Prostate gland (tissue), 2 donors: ENCODE measurements at regions not wholly inside any gene's neighbourhood (a gene's known extent, or its start where the extent isn't known, plus 50 kb on each side); places are given as distances from the start of the nearest gene placed in this dataset.
"Not testable (repeated sequence)": the region's sequence is repeated elsewhere in the genome, so short reads cannot be mapped to it uniquely, and the experiment has no call there.

ENCODE experiments used
- DNase-seq: peaks from one replicate; pipeline ENCODE4 v3.0.0-alpha.2; 2019; ENCODE audit warnings: low spot score
- H3K27ac ChIP-seq, 2 donors: fragments of 200-600 bp; sonication (generic); 2 replicates each; pipeline ENCODE4 v1.5.1; 2017 to 2019
- H3K27me3 ChIP-seq: fragments of 200-600 bp; sonication (generic); replicated peaks from 2 replicates; pipeline ENCODE4 v1.5.1; 2019; ENCODE audit not compliant: insufficient read depth
- H3K36me3 ChIP-seq, 2 donors: fragments of 200-600 bp; sonication (generic); 1 replicate in 1 of 2; 2 replicates in 1 of 2; pipeline versions ENCODE4 v1.5.1 to v1.8.1; 2017 to 2019
- H3K4me1 ChIP-seq: fragments of 200-600 bp; sonication (generic); replicated peaks from 2 replicates; pipeline ENCODE4 v1.5.1; 2019
- H3K4me3 ChIP-seq, 2 donors: fragments of 200-600 bp; sonication (generic); 2 replicates each; pipeline ENCODE4 v1.5.1; 2017 to 2019
- H3K9me3 ChIP-seq: fragments of 200-600 bp; sonication (generic); 2 replicates; pipeline ENCODE4 v1.5.1; 2017
- POLR2A ChIP-seq: fragments of 450-650 bp; IDR thresholded peaks from one replicate; pipeline ENCODE4 v1.6.1; 2016; ENCODE audit warnings: antibody characterized with exemption, mild to moderate bottlenecking
- POLR2AphosphoS5 ChIP-seq: sonication (generic); formaldehyde crosslinking; IDR thresholded peaks from one replicate; pipeline ENCODE4 v1.6.1; 2017; ENCODE audit warnings: antibody characterized with exemption
- WGBS: methylation state at CpG from one replicate; pipeline ENCODE4 v1.1.5; 2018; 5-methylcytosine and 5-hydroxymethylcytosine counted together
- intact Hi-C: fragments of 100-400 bp; cut with DNase I; formaldehyde crosslinking; loops from one replicate; pipeline ENCODE4 v1.14.2; 2022
- TF ChIP-seq, protein P1 (sequence below), 4 experiments: fragments of 200-600 bp in 2 of 4; fragments of 450-650 bp in 2 of 4; sonication (generic) in 2 of 4; IDR thresholded peaks; 1 replicate in 3 of 4; 2 replicates in 1 of 4; pipeline ENCODE4 v1.5.1; 2016 to 2019; ENCODE audit warnings: antibody characterized with exemption in 4 of 4, mild to moderate bottlenecking in 2 of 4, moderate library complexity in 2 of 4

DNA sequence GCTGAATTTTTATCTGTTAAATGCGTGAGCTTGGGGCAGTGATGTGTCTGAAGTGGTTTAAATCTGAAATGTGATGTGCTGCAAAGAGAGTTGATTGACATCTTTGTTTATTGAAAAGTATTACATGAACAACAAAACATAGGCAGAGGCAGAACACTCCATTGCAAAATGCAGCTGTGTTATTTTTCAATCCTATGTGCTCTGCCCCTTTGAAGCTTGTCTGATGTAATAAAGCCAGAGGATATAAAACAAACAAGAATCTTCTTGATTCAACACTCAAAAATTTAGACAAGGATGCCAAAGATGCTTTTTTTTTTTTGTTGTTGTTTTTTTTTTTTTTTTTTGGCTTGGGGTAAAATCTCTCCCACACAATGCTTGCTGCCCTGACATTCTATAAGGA is 482.4 kb upstream of the MMS22L start:
- no peaks in the 10 kb centered on the region for H3K36me3 ChIP-seq
- no peaks in the 10 kb centered on the region for H3K4me1 ChIP-seq
- H3K4me3 ChIP-seq: no peak overlapping the region
- TF ChIP-seq POLR2AphosphoS5 (no peak), POLR2A (no peak)
- TF ChIP-seq, protein P1, sequence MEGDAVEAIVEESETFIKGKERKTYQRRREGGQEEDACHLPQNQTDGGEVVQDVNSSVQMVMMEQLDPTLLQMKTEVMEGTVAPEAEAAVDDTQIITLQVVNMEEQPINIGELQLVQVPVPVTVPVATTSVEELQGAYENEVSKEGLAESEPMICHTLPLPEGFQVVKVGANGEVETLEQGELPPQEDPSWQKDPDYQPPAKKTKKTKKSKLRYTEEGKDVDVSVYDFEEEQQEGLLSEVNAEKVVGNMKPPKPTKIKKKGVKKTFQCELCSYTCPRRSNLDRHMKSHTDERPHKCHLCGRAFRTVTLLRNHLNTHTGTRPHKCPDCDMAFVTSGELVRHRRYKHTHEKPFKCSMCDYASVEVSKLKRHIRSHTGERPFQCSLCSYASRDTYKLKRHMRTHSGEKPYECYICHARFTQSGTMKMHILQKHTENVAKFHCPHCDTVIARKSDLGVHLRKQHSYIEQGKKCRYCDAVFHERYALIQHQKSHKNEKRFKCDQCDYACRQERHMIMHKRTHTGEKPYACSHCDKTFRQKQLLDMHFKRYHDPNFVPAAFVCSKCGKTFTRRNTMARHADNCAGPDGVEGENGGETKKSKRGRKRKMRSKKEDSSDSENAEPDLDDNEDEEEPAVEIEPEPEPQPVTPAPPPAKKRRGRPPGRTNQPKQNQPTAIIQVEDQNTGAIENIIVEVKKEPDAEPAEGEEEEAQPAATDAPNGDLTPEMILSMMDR (IDR thresholded peaks at IDR 0.05): no peak
- DNase-seq: no peak
- H3K9me3 ChIP-seq: no peaks in the 10 kb centered on the region
- 67% methylated on average over 1 of the region's 1 CpG for WGBS
- intact Hi-C loops: no loop called here
- no peaks in the 10 kb centered on the region for H3K27me3 ChIP-seq
- no peak overlapping the region for H3K27ac ChIP-seq

DNA sequence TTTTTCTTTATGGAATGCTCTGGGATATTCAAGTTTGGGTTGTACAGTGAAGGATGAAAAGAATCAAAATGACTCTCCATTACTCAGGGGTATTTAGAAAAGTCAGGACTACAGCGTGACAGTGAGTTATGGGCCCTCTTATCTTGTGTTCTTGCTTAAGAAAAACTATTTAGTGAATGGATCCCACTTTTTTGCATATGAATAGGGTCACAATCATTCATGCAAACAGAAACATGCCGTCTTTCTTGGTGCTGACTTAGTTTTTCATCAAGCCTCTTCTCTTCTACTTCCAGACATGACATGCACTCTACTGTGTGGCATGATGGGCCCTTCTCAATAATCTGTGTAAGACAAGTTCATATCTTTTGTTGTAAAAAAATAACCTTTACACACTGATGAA is 488.4 kb upstream of the MMS22L start:
- Histone ChIP-seq H3K36me3 (no peaks in the 10 kb centered on the region), H3K4me3 (no peak overlapping the region), H3K27me3 (no peaks in the 10 kb centered on the region), H3K27ac (no peak overlapping the region), H3K9me3 (no peaks in the 10 kb centered on the region), H3K4me1 (no peaks in the 10 kb centered on the region)
- WGBS: 46% methylated on average over 2 of the region's 2 CpGs
- DNase-seq: no peak
- intact Hi-C loops: no loop called here
- TF ChIP-seq POLR2AphosphoS5: no peak
- TF ChIP-seq, protein P1 (IDR thresholded peaks at IDR 0.05): no peak

DNA sequence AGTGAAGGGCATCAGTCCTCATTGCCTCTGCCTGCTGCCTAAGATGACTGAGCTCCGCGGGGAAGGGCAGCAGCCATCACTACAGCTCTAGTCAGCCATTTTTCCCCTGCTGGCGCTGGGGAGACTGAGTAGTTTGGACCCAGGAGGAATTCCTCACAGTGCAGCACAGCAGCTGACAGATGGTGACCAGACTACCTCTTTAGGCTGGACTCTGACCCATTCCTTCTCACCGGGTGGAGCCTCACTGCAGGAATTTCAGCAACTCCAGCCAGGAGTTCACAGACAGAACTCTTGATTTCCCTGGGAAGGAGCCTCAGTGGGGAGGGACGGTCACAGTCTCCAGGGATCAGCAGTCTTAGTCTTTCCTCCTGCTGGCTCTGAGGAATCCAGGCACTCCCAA is 492.0 kb upstream of the MMS22L start:
- TF ChIP-seq POLR2AphosphoS5 (no peak), POLR2A (no peak)
- TF ChIP-seq, protein P1 (IDR thresholded peaks at IDR 0.05): no peak
- 94% methylated on average over 5 of the region's 5 CpGs for WGBS
- intact Hi-C loops: no loop called here
- Histone ChIP-seq H3K27ac (no peak overlapping the region), H3K27me3 (no peaks in the 10 kb centered on the region), H3K4me1 (no peaks in the 10 kb centered on the region), H3K36me3 (no peaks in the 10 kb centered on the region), H3K4me3 (no peak overlapping the region), H3K9me3 (no peaks in the 10 kb centered on the region)
- no peak for DNase-seq

DNA sequence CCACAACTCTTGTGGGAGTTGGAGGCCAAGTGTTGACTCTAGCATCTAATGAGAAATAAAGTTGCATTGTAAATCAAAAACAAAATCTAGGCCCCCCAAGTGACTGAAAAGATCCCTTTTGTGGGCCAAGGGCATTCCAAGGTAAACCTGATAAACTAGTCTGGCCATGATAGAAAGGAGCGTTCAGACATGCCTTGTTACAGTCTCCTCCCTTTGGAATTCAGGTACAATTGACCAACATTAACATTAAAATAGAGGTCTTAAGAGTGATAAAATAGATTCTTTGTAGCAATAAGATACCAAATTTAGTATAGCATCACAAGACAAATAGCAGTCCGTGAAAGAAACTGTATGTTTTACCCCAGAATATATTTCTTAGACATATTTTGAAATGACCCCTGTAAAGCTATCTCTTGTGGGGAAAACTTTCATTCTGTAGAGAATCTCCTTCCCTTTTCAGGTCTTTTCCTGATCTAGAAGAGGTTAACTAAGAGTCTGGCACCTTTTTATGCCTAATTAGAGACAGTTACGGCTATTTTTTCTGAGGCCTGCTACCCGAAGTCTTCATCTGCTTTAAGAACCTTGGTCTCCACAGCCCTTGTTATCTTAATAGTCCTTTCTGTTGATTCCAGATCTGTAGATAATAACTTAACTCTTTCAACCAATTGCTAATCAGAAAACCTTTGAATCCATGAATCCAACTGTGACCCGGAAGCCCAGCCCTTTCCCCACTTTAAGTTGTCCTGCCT is 495.4 kb upstream of the MMS22L start:
- Histone ChIP-seq H3K27me3 (no peaks in the 10 kb centered on the region), H3K4me1 (no peaks in the 10 kb centered on the region), H3K4me3 (no peak overlapping the region), H3K36me3 (no peaks in the 10 kb centered on the region), H3K9me3 (no peaks in the 10 kb centered on the region), H3K27ac (no peak overlapping the region)
- WGBS: 38% methylated on average over 5 of the region's 5 CpGs
- DNase-seq: no peak
- intact Hi-C loops: no loop called here
- TF ChIP-seq, protein P1 (IDR thresholded peaks at IDR 0.05): no peak
- TF ChIP-seq POLR2AphosphoS5 (no peak), POLR2A (no peak)

DNA sequence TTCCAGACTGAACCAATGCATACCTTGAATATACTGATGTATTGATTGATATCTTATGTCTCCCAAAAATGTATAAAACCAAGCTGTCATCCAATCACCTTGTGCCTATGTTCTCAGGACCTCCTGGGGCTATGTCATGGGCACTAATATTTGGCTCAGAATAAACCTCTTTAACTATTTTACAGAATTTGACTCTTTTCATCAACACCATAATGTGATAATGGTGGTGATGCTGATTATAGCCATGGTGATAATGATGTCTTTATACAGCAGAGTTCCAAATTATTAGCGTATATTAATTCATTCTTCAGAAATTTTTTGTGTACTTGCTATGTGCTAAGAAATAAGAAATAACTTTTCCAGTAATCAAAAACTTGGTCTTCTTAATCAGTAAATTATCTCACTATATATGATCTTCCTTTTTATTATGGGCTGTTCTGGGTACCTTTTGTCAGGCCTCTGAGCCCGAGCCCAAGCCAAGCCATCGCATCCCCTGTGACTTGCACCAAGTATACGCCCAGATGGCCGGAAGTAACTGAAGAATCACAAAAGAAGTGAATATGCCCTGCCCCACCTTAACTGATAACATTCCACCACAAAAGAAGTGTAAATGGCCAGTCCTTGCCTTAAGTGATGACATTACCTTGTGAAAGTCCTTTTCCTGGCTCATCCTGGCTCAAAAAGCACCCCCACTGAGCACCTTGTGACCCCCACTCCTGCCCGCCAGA is 496.2 kb upstream of the MMS22L start:
- H3K4me1 ChIP-seq, H3K36me3 ChIP-seq, H3K9me3 ChIP-seq, H3K27me3 ChIP-seq, DNase-seq, H3K4me3 ChIP-seq, intact Hi-C loops, H3K27ac ChIP-seq: not testable (repeated sequence)
- 92% methylated on average over 5 of the region's 6 CpGs for WGBS
